ENCODE measurements at regions not wholly inside any gene's neighbourhood (a gene's known extent, or its start where the extent isn't known, plus 50 kb on each side); places are given as distances from the start of the nearest gene placed in this dataset.
"Not testable (repeated sequence)": the region's sequence is repeated elsewhere in the genome, so short reads cannot be mapped to it uniquely, and the experiment has no call there.

DNA sequence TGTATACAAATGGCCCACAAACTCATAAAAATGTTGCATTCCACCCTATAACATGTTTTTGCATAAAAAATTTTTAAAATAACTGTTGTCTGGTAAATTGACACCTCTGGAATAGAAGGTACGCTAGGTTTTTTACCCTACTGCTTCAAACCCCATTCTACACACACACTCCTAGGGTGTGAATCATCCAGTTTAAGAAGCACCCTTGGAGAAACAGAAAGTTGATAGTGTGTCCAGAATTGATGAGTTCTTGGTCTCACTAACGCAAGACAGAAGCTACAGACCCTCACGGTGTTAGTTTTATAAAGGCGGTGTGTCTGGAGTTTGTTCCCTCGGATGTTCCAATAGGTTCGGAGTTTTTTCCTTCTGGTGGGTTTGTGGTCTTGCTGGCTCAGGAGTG is 158.5 kb downstream of the KLRB1 start:
- peak in 1 of 3 experiments; percentile 43 for DNase-seq

DNA sequence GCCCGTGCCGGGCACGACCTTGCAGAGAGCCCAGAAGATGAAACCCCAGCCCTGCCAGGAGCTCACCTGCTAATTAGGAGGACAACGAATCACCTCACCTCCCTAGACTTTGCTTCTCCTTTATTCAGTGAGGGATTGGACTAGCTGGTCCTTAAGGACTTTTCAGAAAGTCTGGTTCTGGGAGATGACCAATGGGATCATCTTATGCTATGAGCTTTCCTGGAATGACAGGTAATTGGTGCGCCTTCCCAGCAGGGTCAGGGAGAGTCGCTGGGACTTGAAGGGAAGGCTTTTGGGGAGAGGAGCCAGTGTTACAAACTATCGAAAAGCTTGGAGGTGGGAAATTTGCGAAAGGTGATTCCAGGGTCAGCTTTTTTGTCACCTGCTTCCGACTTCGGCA is 159.1 kb downstream of the KLRB1 start:
- peak; percentile 16 to 83 (median 66) for DNase-seq

- peak; percentile 82 to 97 (median 95) for DNase-seq
These were observed 159.7 kb downstream of the KLRB1 start for GRCh38 chr12:9447791-9448614.

GRCh38 chr12:9446883-9447761 is 160.6 kb downstream of the KLRB1 start:
- DNase-seq, result peak in 1 of 3 experiments; percentile 6

DNA sequence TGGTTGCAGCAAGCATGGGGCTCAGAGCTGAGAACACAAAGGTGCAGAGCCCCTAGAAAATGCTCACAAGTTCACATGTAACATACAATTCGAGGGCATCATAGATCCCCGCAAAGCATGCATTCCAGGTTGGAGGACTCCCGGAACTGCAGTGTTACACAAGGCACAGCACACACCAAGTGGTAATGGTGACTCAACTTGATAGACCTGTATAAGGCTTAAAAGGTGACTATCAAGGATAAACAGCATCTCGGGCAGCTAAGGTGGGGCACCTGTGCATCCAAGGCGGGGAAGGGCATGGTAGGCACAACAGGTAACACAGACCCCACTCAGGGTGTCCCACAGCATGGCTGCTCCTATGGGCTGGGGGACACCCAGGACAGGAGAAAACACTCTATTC is 167.3 kb downstream of the KLRB1 start:
- not testable (repeated sequence) for DNase-seq

- DNase-seq, result not testable (repeated sequence)
These were observed 172.0 kb downstream of the KLRB1 start for GRCh38 chr12:9435682-9436081.

GRCh38 chr12:9430385-9430784 is 177.3 kb downstream of the KLRB1 start:
- not testable (repeated sequence) for DNase-seq

DNA sequence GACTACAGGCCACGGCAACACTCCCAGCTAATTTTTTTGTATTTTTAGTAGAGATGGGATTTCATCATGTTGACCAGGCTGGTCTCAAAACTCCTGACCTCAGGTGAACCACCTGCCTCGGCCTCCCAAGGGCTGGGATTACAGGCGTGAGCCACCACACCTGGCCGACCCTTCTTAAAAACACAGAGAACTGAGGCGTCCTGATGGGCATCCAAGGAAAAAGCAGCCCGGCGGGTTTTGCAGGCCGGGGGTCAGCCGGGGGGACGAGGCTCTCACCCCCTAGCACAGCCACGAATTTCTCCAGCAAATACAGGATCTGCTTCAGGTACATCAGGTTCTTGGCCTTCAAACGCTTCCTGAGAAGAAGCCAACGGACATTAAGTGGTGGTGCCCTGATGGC is 178.9 kb downstream of the KLRB1 start:
- DNase-seq, result not testable (repeated sequence)

GRCh38 chr12:9425429-9425828 is 182.3 kb downstream of the KLRB1 start:
- DNase-seq, result not testable (repeated sequence)

DNA sequence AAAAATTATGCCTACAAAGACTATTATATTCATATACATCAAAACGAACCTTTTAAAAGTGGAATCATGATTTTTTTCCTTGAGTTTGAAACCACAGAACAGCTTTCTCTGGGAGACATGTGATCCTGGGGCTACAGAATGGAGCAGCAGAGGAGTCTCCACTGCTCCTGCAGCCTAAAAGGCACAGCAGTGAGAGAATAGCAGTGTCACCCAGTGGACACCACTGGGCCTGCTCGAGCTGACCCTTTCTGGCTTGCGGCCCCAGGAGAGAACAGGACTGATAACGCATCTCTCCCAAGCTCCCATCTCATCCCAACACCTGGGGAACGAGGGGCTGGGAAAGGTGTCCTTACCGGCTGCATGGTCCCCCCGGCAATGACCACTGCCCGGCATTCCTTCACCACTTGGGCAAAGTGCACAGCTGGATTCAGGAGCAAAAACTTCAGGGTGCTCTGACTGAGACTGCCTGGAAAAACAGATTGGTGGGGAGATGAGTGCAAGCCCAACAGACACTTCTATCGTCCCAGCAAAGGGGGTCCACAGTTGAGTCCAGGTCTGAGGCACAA is 183.5 kb downstream of the KLRB1 start:
- DNase-seq, result not testable (repeated sequence)

GRCh38 chr12:9422689-9423088 is 185.0 kb downstream of the KLRB1 start:
- not testable (repeated sequence) for DNase-seq

- not testable (repeated sequence) for DNase-seq
These were observed 186.1 kb downstream of the KLRB1 start for GRCh38 chr12:9421520-9422086.

- not testable (repeated sequence) for DNase-seq
These were observed 186.7 kb downstream of the KLRB1 start for GRCh38 chr12:9420817-9421519.

DNA sequence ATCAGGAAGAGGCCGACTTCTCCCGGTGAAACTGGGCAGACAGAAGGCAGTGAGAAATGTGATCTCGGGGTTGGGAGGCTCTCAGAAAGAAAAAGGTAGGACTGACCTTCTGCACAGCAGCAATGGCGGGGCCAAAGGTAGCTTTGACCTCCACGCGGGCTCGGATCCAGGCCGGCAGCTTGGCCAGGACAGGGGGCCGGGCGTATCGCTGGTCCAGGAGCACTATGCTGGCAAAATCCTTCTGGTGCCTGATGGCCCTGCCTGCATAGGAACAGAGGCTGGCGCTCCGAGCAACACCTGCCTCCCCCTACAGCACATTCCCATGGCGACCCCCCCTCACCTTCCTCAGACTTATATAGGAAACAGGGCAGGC is 189.1 kb downstream of the KLRB1 start:
- DNase-seq, result not testable (repeated sequence)

DNA sequence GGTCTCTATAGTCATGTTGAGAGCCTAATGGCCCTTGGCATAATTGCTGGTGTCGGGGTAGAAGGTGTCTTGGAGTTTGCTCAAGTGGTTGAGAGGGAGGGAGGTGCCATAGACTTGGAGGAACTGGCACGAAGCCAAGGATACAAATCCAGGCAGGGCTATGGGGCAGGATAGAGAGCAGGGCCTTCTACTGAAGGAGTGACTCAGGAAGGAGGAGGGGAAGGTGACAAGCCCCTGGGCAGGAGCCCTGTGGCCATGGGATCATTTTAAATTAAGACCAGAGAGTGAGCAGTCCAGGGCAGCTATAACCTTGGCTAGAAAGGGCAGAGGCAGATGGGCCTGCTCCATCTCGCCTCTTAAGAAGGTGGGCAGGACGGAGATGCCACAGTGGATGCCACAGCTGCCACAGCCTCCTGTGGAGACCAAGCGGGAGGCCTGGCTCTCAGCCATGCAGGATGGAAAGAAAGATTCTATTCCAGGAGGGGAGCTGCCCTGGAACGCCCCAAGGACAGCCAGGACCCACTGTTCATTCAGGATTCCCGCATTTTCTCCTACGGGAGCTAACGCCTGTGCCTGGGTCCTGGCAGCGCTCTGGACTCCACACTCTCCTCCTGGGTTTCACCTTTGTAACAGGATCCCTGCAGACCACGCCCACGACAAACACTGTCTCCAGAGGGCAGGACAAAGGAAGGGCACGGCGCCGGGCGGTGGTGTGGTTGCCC is 189.6 kb downstream of the KLRB1 start:
- peak in 1 of 3 experiments; percentile 11 for DNase-seq

DNA sequence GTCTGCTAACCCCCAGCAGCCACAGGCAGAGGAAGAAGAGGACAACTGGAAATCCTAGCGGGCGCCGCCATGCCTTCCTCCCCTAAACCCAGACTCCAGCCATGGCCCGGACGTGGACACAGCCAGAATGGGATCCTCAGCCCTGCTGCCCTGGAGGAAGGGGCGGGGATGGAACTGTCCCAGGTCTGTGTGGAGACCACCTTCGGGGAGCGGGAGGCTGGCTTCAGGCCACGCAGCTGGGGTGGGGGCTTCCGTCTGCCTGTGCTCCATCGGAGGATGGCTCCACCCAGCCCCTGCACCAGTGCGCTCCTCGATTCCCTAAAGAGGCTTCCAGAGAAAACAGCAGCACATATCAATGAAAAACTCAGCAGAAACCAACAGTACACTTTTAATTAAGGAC is 190.4 kb downstream of the KLRB1 start:
- not testable (repeated sequence) for DNase-seq

GRCh38 chr12:9416346-9416745 is 191.4 kb downstream of the KLRB1 start:
- not testable (repeated sequence) for DNase-seq

DNA sequence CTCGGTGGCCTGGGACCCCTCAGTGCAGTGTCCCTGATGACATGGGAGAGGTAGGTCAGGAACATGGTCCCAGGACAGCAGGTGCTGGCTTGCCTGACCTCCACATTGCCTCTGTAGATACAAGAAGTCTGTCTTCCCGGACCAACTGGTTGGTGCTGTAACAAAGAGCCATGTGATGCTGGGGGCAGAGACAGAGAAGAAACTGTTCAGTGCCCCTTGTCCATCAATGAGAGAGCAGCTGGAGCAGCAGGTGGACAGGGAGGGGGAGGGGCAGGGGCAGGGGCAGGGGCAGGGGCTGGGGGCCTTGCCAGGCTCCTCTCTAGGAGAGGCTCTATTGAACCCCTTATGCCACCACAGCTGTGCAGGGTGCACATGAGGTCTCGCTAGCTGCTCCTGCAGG is 191.8 kb downstream of the KLRB1 start:
- DNase-seq, result peak in 1 of 3 experiments; percentile 9

DNA sequence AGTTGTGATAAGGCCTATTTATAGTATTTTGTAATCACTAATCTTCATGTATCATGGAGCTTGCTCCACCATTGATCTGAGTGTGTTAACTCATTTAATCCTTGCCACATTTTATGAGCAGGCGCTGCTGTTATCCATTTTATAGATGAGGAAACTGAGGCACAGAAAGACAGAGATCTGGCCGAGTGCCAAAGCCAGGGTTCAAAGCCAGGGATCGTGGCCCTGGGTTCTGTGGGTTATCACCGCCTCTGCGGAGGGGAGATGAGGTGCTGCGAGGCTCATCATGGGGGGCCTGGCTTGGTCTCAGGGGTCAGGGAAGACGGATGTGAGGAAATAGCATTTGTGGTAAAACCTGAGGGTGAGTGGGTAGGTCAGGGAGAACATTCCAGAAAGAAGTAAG is 193.9 kb downstream of the KLRB1 start:
- not testable (repeated sequence) for DNase-seq

DNA sequence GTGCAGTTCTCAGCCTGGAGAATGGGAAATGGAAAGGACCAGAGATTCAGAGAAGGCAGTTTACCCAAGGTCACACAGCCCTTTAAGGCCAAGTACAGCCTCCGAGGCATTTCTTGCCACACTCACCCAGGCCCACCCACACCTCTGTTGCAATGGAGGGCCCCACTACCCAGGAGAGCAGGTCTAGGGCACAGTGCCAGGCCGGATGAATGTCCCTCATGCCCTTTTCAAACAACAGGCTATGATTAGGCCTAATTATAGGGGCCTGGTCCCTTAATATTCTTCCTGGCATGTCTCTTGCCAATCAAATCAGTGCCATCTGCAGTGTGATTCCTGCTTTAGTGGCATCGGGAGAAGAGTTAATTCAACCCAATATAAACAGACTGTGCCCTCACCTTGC is 195.3 kb downstream of the KLRB1 start:
- DNase-seq, result peak in 2 of 3 experiments; percentile 74 to 92

DNA sequence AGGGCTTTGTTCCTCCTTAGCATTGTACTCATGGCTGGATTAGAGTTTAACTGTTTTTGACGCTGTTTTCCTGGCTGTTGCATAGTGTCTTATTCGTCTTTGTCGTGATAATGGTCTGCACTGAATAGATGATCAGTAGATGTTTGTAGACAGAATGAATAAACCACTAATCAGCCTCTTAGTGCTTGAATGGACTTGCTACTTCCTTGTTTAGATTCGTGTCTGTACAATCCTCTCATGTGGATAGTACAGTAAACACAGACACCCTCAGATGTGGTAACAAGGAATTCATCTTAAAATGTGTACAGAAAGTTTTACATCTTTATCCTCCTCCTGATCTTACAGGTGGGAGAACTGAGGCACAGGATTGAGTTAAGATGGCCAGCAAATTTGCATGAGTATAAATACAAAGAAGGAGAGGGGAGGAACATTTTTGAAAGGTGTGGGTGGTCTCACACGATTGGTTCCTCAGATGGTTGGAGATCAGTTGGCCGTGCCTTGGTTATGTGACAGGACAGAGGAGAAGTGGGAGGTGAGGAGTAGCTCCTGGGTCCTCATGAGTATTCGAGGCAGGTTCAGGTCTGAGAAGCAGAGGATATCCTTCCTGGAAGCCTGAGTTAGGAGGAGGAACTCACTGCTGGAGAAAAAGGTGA is 196.0 kb downstream of the KLRB1 start:
- peak in 2 of 3 experiments; percentile 19 to 42 for DNase-seq

All from NCI-H1417 (cell line).